GM10266 (cell line): ENCODE measurements at regions not wholly inside any gene's neighbourhood (a gene's known extent, or its start where the extent isn't known, plus 50 kb on each side); places are given as distances from the start of the nearest gene placed in this dataset.

ENCODE experiments used
- DNase-seq: peaks from one replicate; pipeline ENCODE4 v3.0.0; 2012; ENCODE audit errors: extremely low spot score
- TF ChIP-seq, protein P1 (sequence below): IDR thresholded peaks from 2 replicates; pipeline ENCODE4 v1.5.1; 2012; ENCODE audit warnings: mild to moderate bottlenecking, low read depth; ENCODE audit not compliant: control insufficient read depth, insufficient read depth; ENCODE audit errors: missing control alignments

- TF ChIP-seq, protein P1, sequence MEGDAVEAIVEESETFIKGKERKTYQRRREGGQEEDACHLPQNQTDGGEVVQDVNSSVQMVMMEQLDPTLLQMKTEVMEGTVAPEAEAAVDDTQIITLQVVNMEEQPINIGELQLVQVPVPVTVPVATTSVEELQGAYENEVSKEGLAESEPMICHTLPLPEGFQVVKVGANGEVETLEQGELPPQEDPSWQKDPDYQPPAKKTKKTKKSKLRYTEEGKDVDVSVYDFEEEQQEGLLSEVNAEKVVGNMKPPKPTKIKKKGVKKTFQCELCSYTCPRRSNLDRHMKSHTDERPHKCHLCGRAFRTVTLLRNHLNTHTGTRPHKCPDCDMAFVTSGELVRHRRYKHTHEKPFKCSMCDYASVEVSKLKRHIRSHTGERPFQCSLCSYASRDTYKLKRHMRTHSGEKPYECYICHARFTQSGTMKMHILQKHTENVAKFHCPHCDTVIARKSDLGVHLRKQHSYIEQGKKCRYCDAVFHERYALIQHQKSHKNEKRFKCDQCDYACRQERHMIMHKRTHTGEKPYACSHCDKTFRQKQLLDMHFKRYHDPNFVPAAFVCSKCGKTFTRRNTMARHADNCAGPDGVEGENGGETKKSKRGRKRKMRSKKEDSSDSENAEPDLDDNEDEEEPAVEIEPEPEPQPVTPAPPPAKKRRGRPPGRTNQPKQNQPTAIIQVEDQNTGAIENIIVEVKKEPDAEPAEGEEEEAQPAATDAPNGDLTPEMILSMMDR = no peak
- no peak for DNase-seq
These were observed 417.5 kb upstream of the MEF2C start for GRCh38 chr5:89300426-89300970.

DNA sequence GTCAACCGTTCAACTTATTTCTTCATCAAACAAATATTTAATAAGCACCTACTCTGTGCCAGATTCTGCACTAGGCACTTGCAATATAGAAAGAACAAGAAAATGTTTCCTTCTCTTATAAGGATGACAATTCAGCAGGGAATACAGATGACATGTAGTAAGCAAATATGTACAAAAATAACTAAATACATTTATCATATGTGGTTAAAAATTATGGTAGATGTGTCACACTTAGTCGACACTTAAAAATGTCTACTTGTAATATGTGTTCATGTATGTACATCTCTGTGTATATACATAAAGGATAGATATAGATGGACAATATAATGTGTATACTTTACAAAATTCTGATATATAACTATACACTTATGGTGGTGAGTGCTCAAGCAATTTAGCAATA is 417.0 kb upstream of the MEF2C start:
- TF ChIP-seq, protein P1 = no peak
- no peak for DNase-seq

GRCh38 chr5:89297066-89297465 is 414.1 kb upstream of the MEF2C start:
- DNase-seq = no peak
- TF ChIP-seq, protein P1 = no peak

- TF ChIP-seq, protein P1 = no peak
- DNase-seq = no peak
These were observed 410.8 kb upstream of the MEF2C start for GRCh38 chr5:89293810-89294209.

GRCh38 chr5:89292487-89292886 is 409.5 kb upstream of the MEF2C start:
- no peak for DNase-seq
- TF ChIP-seq, protein P1 = no peak

GRCh38 chr5:89289604-89290003 is 406.6 kb upstream of the MEF2C start:
- DNase-seq = no peak
- TF ChIP-seq, protein P1 = no peak

DNA sequence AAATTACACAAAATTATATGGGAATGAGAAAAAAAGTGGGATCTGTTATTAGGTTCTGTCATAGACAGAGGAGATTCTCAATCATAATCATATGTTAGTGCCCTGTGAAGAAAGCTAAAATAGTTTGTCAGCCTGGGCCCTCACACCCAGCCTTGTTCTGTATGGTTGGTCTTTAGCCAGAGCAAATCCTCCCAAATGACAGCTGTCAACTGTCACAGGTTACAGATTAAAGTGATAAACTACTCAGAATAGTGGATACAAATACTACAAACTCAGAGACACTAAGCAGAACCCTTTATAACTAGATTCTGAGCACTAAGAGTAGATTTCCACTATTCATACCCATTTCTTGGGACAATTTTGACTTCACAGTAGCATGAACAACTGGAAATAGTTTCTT is 405.0 kb upstream of the MEF2C start:
- no peak for DNase-seq
- TF ChIP-seq, protein P1 = no peak
